ENCODE measurements at regions not wholly inside any gene's neighbourhood (a gene's known extent, or its start where the extent isn't known, plus 50 kb on each side); places are given as distances from the start of the nearest gene placed in this dataset.

GRCh38 chr1:4960336-4960735 is 305.9 kb downstream of the AJAP1 start:
- no peak for TF ChIP-seq CTCF (IDR thresholded peaks at IDR 0.05; ENCODE audit: low read depth, low read length, missing input control)
- TF ChIP-seq SP1 (IDR thresholded peaks at IDR 0.05) = no peak
- TF ChIP-seq MAX (IDR thresholded peaks at IDR 0.05) = no peak
- TF ChIP-seq RXRA (IDR thresholded peaks at IDR 0.05) = no peak
- no peak for TF ChIP-seq REST (IDR thresholded peaks at IDR 0.05)
- no peak for TF ChIP-seq JUND (IDR thresholded peaks at IDR 0.05)
- no peak for TF ChIP-seq EGR1 (IDR thresholded peaks at IDR 0.05; ENCODE audit: low read depth in 2 of 2)
- no peak for TF ChIP-seq TAF1 (conservative IDR thresholded peaks at IDR 0.05)
- TF ChIP-seq GABPA (IDR thresholded peaks at IDR 0.05 in 1 of 2, conservative IDR thresholded peaks at IDR 0.05 in 1 of 2) = no peak
- no peak for TF ChIP-seq RAD21 (IDR thresholded peaks at IDR 0.05)
